H9 (cell line): ENCODE measurements at regions not wholly inside any gene's neighbourhood (a gene's known extent, or its start where the extent isn't known, plus 50 kb on each side); places are given as distances from the start of the nearest gene placed in this dataset.
A peak's percentile ranks its signal among the peaks of the same experiment; 100 is the strongest.

Experiments
- DNase-seq: peaks from one replicate; pipeline ENCODE4 v3.0.0-alpha.2; 2017
- H2AFZ ChIP-seq: one replicate; pipeline ENCODE4 v1.6.1; 2013; ENCODE audit warnings: mild to moderate bottlenecking, low read length, control low read depth, moderate library complexity
- H2AK5ac ChIP-seq: 2 replicates; pipeline ENCODE4 v1.6.1; 2013; ENCODE audit warnings: low read length, control low read depth, mixed read lengths; ENCODE audit not compliant: insufficient read length
- H2BK120ac ChIP-seq: one replicate; pipeline ENCODE4 v1.6.1; 2013; ENCODE audit warnings: low read depth, mild to moderate bottlenecking, low read length, control low read depth, inconsistent platforms; ENCODE audit not compliant: poor library complexity, severe bottlenecking
- H2BK12ac ChIP-seq: 2 replicates; pipeline ENCODE4 v1.6.1; 2013; ENCODE audit warnings: low read length, control low read depth, mixed read lengths, low read depth; ENCODE audit not compliant: insufficient read length
- H2BK15ac ChIP-seq: 2 replicates; pipeline ENCODE4 v1.6.1; 2013; ENCODE audit warnings: low read depth, low read length, control low read depth
- H2BK20ac ChIP-seq: one replicate; pipeline ENCODE4 v1.6.1; 2013; ENCODE audit warnings: low read depth, mild to moderate bottlenecking, low read length, control low read depth, inconsistent platforms; ENCODE audit not compliant: poor library complexity, severe bottlenecking
- H2BK5ac ChIP-seq: 2 replicates; pipeline ENCODE4 v1.6.1; 2013; ENCODE audit warnings: low read length, control low read depth, mixed read lengths; ENCODE audit not compliant: insufficient read length
- H3K14ac ChIP-seq: 2 replicates; pipeline ENCODE4 v1.6.1; 2013; ENCODE audit warnings: low read length, control low read depth; ENCODE audit not compliant: insufficient read depth
- H3K18ac ChIP-seq: 2 replicates; pipeline ENCODE4 v1.6.1; 2013; ENCODE audit warnings: low read depth, mild to moderate bottlenecking, mixed read lengths, low read length, control low read depth; ENCODE audit not compliant: insufficient read length
- H3K23ac ChIP-seq: 2 replicates; pipeline ENCODE4 v1.6.1; 2013; ENCODE audit warnings: low read length, control low read depth, mixed read lengths, low read depth; ENCODE audit not compliant: insufficient read length
- H3K23me2 ChIP-seq: 2 replicates; pipeline ENCODE4 v1.6.1; 2013; ENCODE audit warnings: low read depth, mild to moderate bottlenecking, mixed read lengths, low read length, control low read depth; ENCODE audit not compliant: insufficient read length, poor library complexity, severe bottlenecking
- H3K27ac ChIP-seq: 2 replicates; pipeline ENCODE4 v1.5.1; 2013; ENCODE audit warnings: low read length, control low read depth, mixed read lengths, low read depth; ENCODE audit not compliant: insufficient read length
- H3K27me3 ChIP-seq: 2 replicates; pipeline ENCODE4 v1.6.1; 2013; ENCODE audit warnings: low read length, control low read depth, inconsistent platforms; ENCODE audit not compliant: insufficient read depth
- H3K4ac ChIP-seq: 2 replicates; pipeline ENCODE4 v1.6.1; 2013; ENCODE audit warnings: low read depth, mild to moderate bottlenecking, control low read depth, inconsistent platforms, low read length, moderate library complexity
- H3K4me1 ChIP-seq: 2 replicates; pipeline ENCODE4 v1.6.1; 2013; ENCODE audit warnings: low read length, control low read depth, inconsistent platforms; ENCODE audit not compliant: insufficient read depth
- H3K4me2 ChIP-seq: 2 replicates; pipeline ENCODE4 v1.6.1; 2013; ENCODE audit warnings: low read length, control low read depth, mixed read lengths; ENCODE audit not compliant: insufficient read length, insufficient read depth
- H3K56ac ChIP-seq: 2 replicates; pipeline ENCODE4 v1.6.1; 2013; ENCODE audit warnings: low read depth, mild to moderate bottlenecking, mixed read lengths, low read length, control low read depth; ENCODE audit not compliant: insufficient read length
- H3K79me1 ChIP-seq: 2 replicates; pipeline ENCODE4 v1.6.1; 2013; ENCODE audit warnings: low read depth, mild to moderate bottlenecking, moderate library complexity, low read length, control low read depth, inconsistent platforms; ENCODE audit not compliant: insufficient read depth, poor library complexity, severe bottlenecking
- H3K79me2 ChIP-seq: 2 replicates; pipeline ENCODE4 v1.6.1; 2013; ENCODE audit warnings: low read length, control low read depth, inconsistent platforms; ENCODE audit not compliant: insufficient read depth
- H3K9ac ChIP-seq: 2 replicates; pipeline ENCODE4 v1.6.1; 2013; ENCODE audit warnings: low read length, control low read depth, mixed read lengths; ENCODE audit not compliant: insufficient read length; ENCODE audit errors: extremely low read depth
- H3K9me3 ChIP-seq: one replicate; pipeline ENCODE4 v1.6.1; 2013; ENCODE audit warnings: low read depth, low read length, inconsistent platforms; ENCODE audit not compliant: control insufficient read depth
- H3T11ph ChIP-seq: one replicate; pipeline ENCODE4 v1.6.1; 2013; ENCODE audit warnings: mild to moderate bottlenecking, low read length, control low read depth, inconsistent platforms
- H4K20me1 ChIP-seq: one replicate; pipeline ENCODE4 v1.6.1; 2013; ENCODE audit not compliant: control insufficient read depth, insufficient read length, insufficient read depth
- H4K5ac ChIP-seq: 2 replicates; pipeline ENCODE4 v1.6.1; 2013; ENCODE audit warnings: low read depth, mild to moderate bottlenecking, mixed read lengths, low read length, control low read depth; ENCODE audit not compliant: insufficient read length
- H4K8ac ChIP-seq: replicated peaks from 2 replicates; pipeline ENCODE4 v1.6.1; 2013; ENCODE audit warnings: low read length, control low read depth, mixed read lengths, low read depth; ENCODE audit not compliant: insufficient read length
- H4K91ac ChIP-seq: 2 replicates; pipeline ENCODE4 v1.6.1; 2013; ENCODE audit warnings: low read depth, mild to moderate bottlenecking, moderate library complexity, mixed read lengths, low read length, control low read depth; ENCODE audit not compliant: insufficient read length
- H3K27ac Mint-ChIP-seq, 3 experiments: 2 replicates in 2 of 3; 3 replicates in 1 of 3; pipeline ENCODE4 v1.8.0; 2020 to 2021; ENCODE audit warnings: mixed read lengths in 3 of 3, mild to moderate bottlenecking in 1 of 3, moderate library complexity in 1 of 3
- H3K27me3 Mint-ChIP-seq: 2 replicates; pipeline ENCODE4 v1.8.0; 2021; ENCODE audit warnings: low read depth, mild to moderate bottlenecking, moderate library complexity, mixed read lengths
- H3K36me3 Mint-ChIP-seq, 3 experiments: 2 replicates in 2 of 3; 3 replicates in 1 of 3; pipeline ENCODE4 v1.8.0; 2020 to 2021; ENCODE audit warnings: low read depth in 3 of 3, mixed read lengths in 3 of 3; ENCODE audit not compliant: insufficient read depth in 1 of 3
- H3K4me1 Mint-ChIP-seq, 2 experiments: 2 replicates each; pipeline ENCODE4 v1.8.0; 2020; ENCODE audit warnings: mixed read lengths in 2 of 2
- H3K4me3 Mint-ChIP-seq, 2 experiments: 2 replicates in 1 of 2; 3 replicates in 1 of 2; pipeline ENCODE4 v1.8.0; 2020 to 2021; ENCODE audit warnings: mild to moderate bottlenecking in 2 of 2, mixed read lengths in 2 of 2, moderate library complexity in 1 of 2
- H3K9me3 Mint-ChIP-seq, 2 experiments: 2 replicates in 1 of 2; 3 replicates in 1 of 2; pipeline ENCODE4 v1.8.0; 2020; ENCODE audit warnings: mild to moderate bottlenecking in 2 of 2, mixed read lengths in 2 of 2, moderate library complexity in 1 of 2
- WGBS: extraction: QIAGEN DNeasy Blood & Tissue Kit; methylation state at CpG from one replicate; pipeline ENCODE4 v1.1.7; 2013; ENCODE audit warnings: missing lambda C conversion rate, low lambda C conversion rate, mixed read lengths; ENCODE audit not compliant: insufficient read length; ENCODE audit errors: extremely low coverage; 5-methylcytosine and 5-hydroxymethylcytosine counted together
- TF ChIP-seq, protein P1 (sequence below): fragments of 200-600 bp; sonication (generic); conservative IDR thresholded peaks from 3 replicates; pipeline ENCODE4 v1.8.0; 2021; ENCODE audit warnings: antibody characterized with exemption, mild to moderate bottlenecking

GRCh38 chr17:70499067-70499786 is 329.9 kb downstream of the KCNJ2 start:
- Histone ChIP-seq H3K14ac (no peak overlapping the region), H3T11ph (no peak overlapping the region), H3K27ac (no peak overlapping the region), H4K5ac (no peak overlapping the region), H2BK5ac (no peak overlapping the region), H2BK12ac (no peak overlapping the region), H3K18ac (no peak overlapping the region), H4K8ac (no peak overlapping the region), H3K23me2 (no peaks in the 10 kb centered on the region), H3K27me3 (no peaks in the 10 kb centered on the region), H2AK5ac (no peak overlapping the region), H3K4me1 (peaks cover 2% of the 10 kb centered on the region; the same call in 1 of the 2 replicates), H3K79me2 (no peaks in the 10 kb centered on the region), H2AFZ (no peak overlapping the region), H3K4me2 (no peak overlapping the region), H3K56ac (no peak overlapping the region), H2BK20ac (no peak overlapping the region), H3K9me3 (no peaks in the 10 kb centered on the region), H4K20me1 (no peaks in the 10 kb centered on the region), H3K4ac (no peak overlapping the region), H3K9ac (no peak overlapping the region), H3K23ac (no peak overlapping the region), H2BK120ac (no peak overlapping the region), H4K91ac (no peak overlapping the region), H3K79me1 (no peaks in the 10 kb centered on the region), H2BK15ac (no peak overlapping the region)
- H3K9me3 Mint-ChIP-seq: no peaks in the 10 kb centered on the region
- peak overlapping the region in 1 of 3 experiments; percentile 22; a peak in 1 of 7 replicates for H3K27ac Mint-ChIP-seq
- H3K27me3 Mint-ChIP-seq: no peaks in the 10 kb centered on the region
- H3K36me3 Mint-ChIP-seq: no peaks in the 10 kb centered on the region
- DNase-seq: no peak
- H3K4me3 Mint-ChIP-seq: no peak overlapping the region
- TF ChIP-seq, protein P1, sequence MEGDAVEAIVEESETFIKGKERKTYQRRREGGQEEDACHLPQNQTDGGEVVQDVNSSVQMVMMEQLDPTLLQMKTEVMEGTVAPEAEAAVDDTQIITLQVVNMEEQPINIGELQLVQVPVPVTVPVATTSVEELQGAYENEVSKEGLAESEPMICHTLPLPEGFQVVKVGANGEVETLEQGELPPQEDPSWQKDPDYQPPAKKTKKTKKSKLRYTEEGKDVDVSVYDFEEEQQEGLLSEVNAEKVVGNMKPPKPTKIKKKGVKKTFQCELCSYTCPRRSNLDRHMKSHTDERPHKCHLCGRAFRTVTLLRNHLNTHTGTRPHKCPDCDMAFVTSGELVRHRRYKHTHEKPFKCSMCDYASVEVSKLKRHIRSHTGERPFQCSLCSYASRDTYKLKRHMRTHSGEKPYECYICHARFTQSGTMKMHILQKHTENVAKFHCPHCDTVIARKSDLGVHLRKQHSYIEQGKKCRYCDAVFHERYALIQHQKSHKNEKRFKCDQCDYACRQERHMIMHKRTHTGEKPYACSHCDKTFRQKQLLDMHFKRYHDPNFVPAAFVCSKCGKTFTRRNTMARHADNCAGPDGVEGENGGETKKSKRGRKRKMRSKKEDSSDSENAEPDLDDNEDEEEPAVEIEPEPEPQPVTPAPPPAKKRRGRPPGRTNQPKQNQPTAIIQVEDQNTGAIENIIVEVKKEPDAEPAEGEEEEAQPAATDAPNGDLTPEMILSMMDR: no peak
- peaks cover 16 to 23% of the 10 kb centered on the region in 2 experiments for H3K4me1 Mint-ChIP-seq
- no CpG with 5 or more reads among the region's 2 CpGs for WGBS
